ENCODE measurements at regions not wholly inside any gene's neighbourhood (a gene's known extent, or its start where the extent isn't known, plus 50 kb on each side); places are given as distances from the start of the nearest gene placed in this dataset.

DNA sequence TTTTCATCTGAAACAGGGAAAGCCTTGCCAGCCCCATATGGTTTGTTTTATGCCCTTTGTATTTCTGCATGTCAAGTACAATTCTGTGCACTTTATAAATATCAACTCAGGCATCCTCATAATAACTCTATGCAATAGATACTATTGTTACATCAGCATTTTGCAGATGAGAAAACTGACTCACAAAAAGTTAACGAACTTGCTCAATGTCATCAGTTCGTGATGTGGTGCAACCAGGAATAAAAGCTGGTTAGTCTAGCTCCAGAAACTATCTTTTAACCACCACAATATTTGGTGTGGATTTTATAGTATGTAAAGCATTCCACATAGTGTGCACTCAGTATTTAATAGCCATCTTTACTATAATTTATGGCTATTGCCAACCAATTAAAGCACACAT, 134.9 kb downstream of the MRPS30 start:
- no peaks in the 10 kb centered on the region for H3K36me3 ChIP-seq (ENCODE audit: insufficient read depth in 1 of 2, low read depth in 1 of 2)
- no peaks in the 10 kb centered on the region for H3K9me3 ChIP-seq
- no peaks in the 10 kb centered on the region for H3K27me3 ChIP-seq (ENCODE audit: insufficient read depth in 3 of 3, low read length in 2 of 3)
- ATAC-seq (no peak), DNase-seq (no peak)
- TF ChIP-seq, protein P1, sequence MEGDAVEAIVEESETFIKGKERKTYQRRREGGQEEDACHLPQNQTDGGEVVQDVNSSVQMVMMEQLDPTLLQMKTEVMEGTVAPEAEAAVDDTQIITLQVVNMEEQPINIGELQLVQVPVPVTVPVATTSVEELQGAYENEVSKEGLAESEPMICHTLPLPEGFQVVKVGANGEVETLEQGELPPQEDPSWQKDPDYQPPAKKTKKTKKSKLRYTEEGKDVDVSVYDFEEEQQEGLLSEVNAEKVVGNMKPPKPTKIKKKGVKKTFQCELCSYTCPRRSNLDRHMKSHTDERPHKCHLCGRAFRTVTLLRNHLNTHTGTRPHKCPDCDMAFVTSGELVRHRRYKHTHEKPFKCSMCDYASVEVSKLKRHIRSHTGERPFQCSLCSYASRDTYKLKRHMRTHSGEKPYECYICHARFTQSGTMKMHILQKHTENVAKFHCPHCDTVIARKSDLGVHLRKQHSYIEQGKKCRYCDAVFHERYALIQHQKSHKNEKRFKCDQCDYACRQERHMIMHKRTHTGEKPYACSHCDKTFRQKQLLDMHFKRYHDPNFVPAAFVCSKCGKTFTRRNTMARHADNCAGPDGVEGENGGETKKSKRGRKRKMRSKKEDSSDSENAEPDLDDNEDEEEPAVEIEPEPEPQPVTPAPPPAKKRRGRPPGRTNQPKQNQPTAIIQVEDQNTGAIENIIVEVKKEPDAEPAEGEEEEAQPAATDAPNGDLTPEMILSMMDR (IDR thresholded peaks at IDR 0.05), result no peak
- intact Hi-C loops (cut with DNase I), result no loop called here
- H3K27ac ChIP-seq, result no peak overlapping the region
- H3K4me1 ChIP-seq, result no peaks in the 10 kb centered on the region
- no peak overlapping the region for H3K4me3 ChIP-seq
- WGBS, 3 donors, result 79 to 91% (median 90%) methylated on average over 2 of the region's 2 CpGs

DNA sequence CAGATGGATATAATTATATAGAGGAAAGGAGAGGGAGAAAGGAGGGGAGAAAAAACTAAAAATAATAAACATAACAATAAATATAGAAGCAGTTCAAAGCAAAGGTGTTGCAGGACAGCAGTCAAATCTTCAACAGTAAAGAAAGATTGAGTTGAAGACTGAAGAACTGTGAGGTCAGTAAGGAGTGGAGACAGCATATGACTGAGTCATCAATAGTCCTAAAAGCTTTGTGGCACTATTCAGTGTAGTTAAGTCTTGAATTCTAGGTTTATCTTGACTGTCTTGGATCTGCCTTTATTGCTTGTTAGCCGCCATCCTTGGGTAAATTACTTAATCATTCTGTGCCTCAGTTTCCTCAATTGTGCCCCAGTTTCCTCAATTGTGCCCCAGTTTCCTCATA, 137.0 kb downstream of the MRPS30 start:
- TF ChIP-seq, protein P1 (IDR thresholded peaks at IDR 0.05), result no peak
- no peaks in the 10 kb centered on the region for H3K4me1 ChIP-seq
- no peak overlapping the region for H3K27ac ChIP-seq
- no peak overlapping the region for H3K4me3 ChIP-seq
- 73 to 84% (median 75%) methylated on average over 1 of the region's 1 CpG for WGBS, 3 donors
- ATAC-seq, result no peak
- no peaks in the 10 kb centered on the region for H3K36me3 ChIP-seq (ENCODE audit: insufficient read depth in 1 of 2, low read depth in 1 of 2)
- H3K27me3 ChIP-seq (ENCODE audit: insufficient read depth in 3 of 3, low read length in 2 of 3), result no peaks in the 10 kb centered on the region
- intact Hi-C loops (cut with DNase I), result no loop called here
- DNase-seq, result no peak
- no peaks in the 10 kb centered on the region for H3K9me3 ChIP-seq

DNA sequence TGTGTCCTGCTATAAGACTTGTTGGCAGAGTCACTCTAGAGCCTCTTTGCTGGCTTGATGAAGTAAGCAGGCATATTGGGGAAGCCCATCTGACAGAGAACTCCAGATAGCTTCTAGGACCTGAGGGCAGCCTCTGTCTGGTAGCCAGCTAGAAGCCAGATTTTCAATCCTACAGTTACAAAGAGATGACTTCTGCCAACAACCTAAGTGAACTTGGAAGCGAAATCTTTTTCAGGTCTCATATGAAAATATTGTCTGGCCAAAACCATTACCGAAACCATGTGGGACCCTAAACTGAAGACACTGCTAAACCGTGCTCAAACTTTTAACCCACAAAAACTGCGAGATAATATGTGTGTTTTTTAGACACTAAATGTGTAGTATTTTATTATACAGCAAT, 140.9 kb downstream of the MRPS30 start:
- H3K36me3 ChIP-seq (ENCODE audit: insufficient read depth in 1 of 2, low read depth in 1 of 2), result no peaks in the 10 kb centered on the region
- no peak overlapping the region for H3K4me3 ChIP-seq
- no peaks in the 10 kb centered on the region for H3K27me3 ChIP-seq (ENCODE audit: insufficient read depth in 3 of 3, low read length in 2 of 3)
- DNase-seq, result no peak
- H3K4me1 ChIP-seq, result no peaks in the 10 kb centered on the region
- H3K9me3 ChIP-seq, result no peaks in the 10 kb centered on the region
- WGBS, 3 donors, result 87 to 89% (median 87%) methylated on average over 4 of the region's 4 CpGs
- ATAC-seq, result no peak
- intact Hi-C loops (cut with DNase I), result no loop called here
- no peak overlapping the region for H3K27ac ChIP-seq
- TF ChIP-seq, protein P1 (IDR thresholded peaks at IDR 0.05), result no peak

DNA sequence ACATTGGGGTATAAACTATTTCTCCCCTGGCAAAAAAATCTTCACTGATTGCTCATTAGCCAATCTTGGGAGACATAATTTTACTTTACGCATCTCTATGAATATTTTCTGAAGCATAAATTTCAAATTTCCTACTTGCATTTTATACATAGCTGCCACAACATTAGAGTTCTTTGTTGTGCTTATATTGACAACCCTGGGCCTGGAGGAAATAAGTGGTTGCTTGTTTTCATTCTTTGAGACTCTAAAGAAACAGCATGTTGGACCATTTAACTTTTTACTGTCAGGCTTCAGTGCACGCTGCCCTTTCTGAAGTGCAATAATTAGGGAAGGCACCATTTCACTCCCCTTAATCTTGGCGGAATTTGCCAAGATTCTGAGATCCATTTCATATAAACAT, 142.6 kb downstream of the MRPS30 start:
- no peaks in the 10 kb centered on the region for H3K4me1 ChIP-seq
- H3K27ac ChIP-seq, result no peak overlapping the region
- no peaks in the 10 kb centered on the region for H3K36me3 ChIP-seq (ENCODE audit: insufficient read depth in 1 of 2, low read depth in 1 of 2)
- ATAC-seq (no peak), DNase-seq (no peak)
- no peak overlapping the region for H3K4me3 ChIP-seq
- intact Hi-C loops (cut with DNase I), result no loop called here
- TF ChIP-seq, protein P1 (IDR thresholded peaks at IDR 0.05), result no peak
- no peaks in the 10 kb centered on the region for H3K27me3 ChIP-seq (ENCODE audit: insufficient read depth in 3 of 3, low read length in 2 of 3)
- H3K9me3 ChIP-seq, result no peaks in the 10 kb centered on the region
- 83 to 88% (median 85%) methylated on average over 3 of the region's 3 CpGs for WGBS, 3 donors

DNA sequence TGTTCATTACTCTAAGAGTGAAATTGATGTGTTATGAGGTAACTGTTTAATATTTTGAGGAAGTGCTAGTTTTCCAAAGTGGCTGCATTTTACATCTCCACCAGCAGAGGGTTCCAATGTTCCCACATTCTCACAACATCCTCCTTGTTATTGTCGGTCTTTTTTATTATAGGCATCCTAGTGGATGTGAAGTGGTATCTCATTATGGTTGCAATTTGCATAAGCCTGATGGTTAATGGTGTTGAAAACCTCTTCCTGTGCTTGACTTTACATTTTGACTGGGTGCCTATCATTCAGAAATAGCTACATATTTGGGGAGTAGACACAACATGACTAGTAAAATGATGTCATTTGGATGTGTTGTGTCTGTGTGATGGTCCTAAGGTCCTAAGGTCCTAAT, 143.6 kb downstream of the MRPS30 start:
- no peaks in the 10 kb centered on the region for H3K27me3 ChIP-seq (ENCODE audit: insufficient read depth in 3 of 3, low read length in 2 of 3)
- no peak overlapping the region for H3K4me3 ChIP-seq
- 5 to 7% (median 5%) methylated on average over 1 of the region's 1 CpG for WGBS, 3 donors
- DNase-seq (no peak), ATAC-seq (no peak)
- no peak overlapping the region for H3K27ac ChIP-seq
- H3K4me1 ChIP-seq, result no peaks in the 10 kb centered on the region
- no peaks in the 10 kb centered on the region for H3K9me3 ChIP-seq
- intact Hi-C loops (cut with DNase I), result no loop called here
- TF ChIP-seq, protein P1 (IDR thresholded peaks at IDR 0.05), result peak; percentile 49
- no peaks in the 10 kb centered on the region for H3K36me3 ChIP-seq (ENCODE audit: insufficient read depth in 1 of 2, low read depth in 1 of 2)

Data from psoas muscle (tissue), 7 donors.